ENCODE measurements at regions not wholly inside any gene's neighbourhood (a gene's known extent, or its start where the extent isn't known, plus 50 kb on each side); places are given as distances from the start of the nearest gene placed in this dataset.

- no peaks in the 10 kb centered on the region for H3K27me3 Mint-ChIP-seq (ENCODE audit: low read depth)
- peaks cover 8% of the 10 kb centered on the region for H3K4me1 Mint-ChIP-seq (ENCODE audit: low read depth)
- no peaks in the 10 kb centered on the region for H3K9me3 Mint-ChIP-seq
- H3K27ac Mint-ChIP-seq, result no peak overlapping the region
- no peak overlapping the region for H3K4me3 Mint-ChIP-seq
- H3K36me3 Mint-ChIP-seq (ENCODE audit: low read depth), result no peaks in the 10 kb centered on the region
These were observed 1017.9 kb downstream of the ADGRL2 start for GRCh38 chr1:82818586-82818985.

GRCh38 chr1:82813386-82813785 lies 1012.7 kb downstream of the ADGRL2 start:
- H3K4me1 Mint-ChIP-seq (ENCODE audit: low read depth), result no peaks in the 10 kb centered on the region
- no peaks in the 10 kb centered on the region for H3K27me3 Mint-ChIP-seq (ENCODE audit: low read depth)
- H3K36me3 Mint-ChIP-seq (ENCODE audit: low read depth), result no peaks in the 10 kb centered on the region
- no peak overlapping the region for H3K4me3 Mint-ChIP-seq
- H3K27ac Mint-ChIP-seq, result no peak overlapping the region
- no peaks in the 10 kb centered on the region for H3K9me3 Mint-ChIP-seq

- H3K27ac Mint-ChIP-seq, result no peak overlapping the region
- H3K4me1 Mint-ChIP-seq (ENCODE audit: low read depth), result no peaks in the 10 kb centered on the region
- H3K27me3 Mint-ChIP-seq (ENCODE audit: low read depth), result no peaks in the 10 kb centered on the region
- H3K4me3 Mint-ChIP-seq, result no peak overlapping the region
- no peaks in the 10 kb centered on the region for H3K36me3 Mint-ChIP-seq (ENCODE audit: low read depth)
- no peaks in the 10 kb centered on the region for H3K9me3 Mint-ChIP-seq
These were observed 1009.9 kb downstream of the ADGRL2 start for GRCh38 chr1:82810601-82811000.

GRCh38 chr1:82807563-82807962 lies 1006.8 kb downstream of the ADGRL2 start:
- H3K27me3 Mint-ChIP-seq (ENCODE audit: low read depth), result no peaks in the 10 kb centered on the region
- no peaks in the 10 kb centered on the region for H3K36me3 Mint-ChIP-seq (ENCODE audit: low read depth)
- H3K27ac Mint-ChIP-seq, result no peak overlapping the region
- H3K4me1 Mint-ChIP-seq (ENCODE audit: low read depth), result no peaks in the 10 kb centered on the region
- no peak overlapping the region for H3K4me3 Mint-ChIP-seq
- H3K9me3 Mint-ChIP-seq, result no peaks in the 10 kb centered on the region

GRCh38 chr1:82806133-82806532 lies 1005.4 kb downstream of the ADGRL2 start:
- no peaks in the 10 kb centered on the region for H3K36me3 Mint-ChIP-seq (ENCODE audit: low read depth)
- H3K4me3 Mint-ChIP-seq, result no peak overlapping the region
- no peak overlapping the region for H3K27ac Mint-ChIP-seq
- H3K9me3 Mint-ChIP-seq, result no peaks in the 10 kb centered on the region
- H3K27me3 Mint-ChIP-seq (ENCODE audit: low read depth), result no peaks in the 10 kb centered on the region
- no peaks in the 10 kb centered on the region for H3K4me1 Mint-ChIP-seq (ENCODE audit: low read depth)

- Mint-ChIP-seq H3K27ac (no peak overlapping the region), H3K27me3 (ENCODE audit: low read depth) (no peaks in the 10 kb centered on the region), H3K4me3 (no peak overlapping the region), H3K9me3 (no peaks in the 10 kb centered on the region), H3K4me1 (ENCODE audit: low read depth) (no peaks in the 10 kb centered on the region), H3K36me3 (ENCODE audit: low read depth) (no peaks in the 10 kb centered on the region)
These were observed 1000.4 kb downstream of the ADGRL2 start for GRCh38 chr1:82801176-82801575.

- no peaks in the 10 kb centered on the region for H3K4me1 Mint-ChIP-seq (ENCODE audit: low read depth)
- no peaks in the 10 kb centered on the region for H3K36me3 Mint-ChIP-seq (ENCODE audit: low read depth)
- H3K9me3 Mint-ChIP-seq, result no peaks in the 10 kb centered on the region
- no peak overlapping the region for H3K27ac Mint-ChIP-seq
- H3K27me3 Mint-ChIP-seq (ENCODE audit: low read depth), result no peaks in the 10 kb centered on the region
- H3K4me3 Mint-ChIP-seq, result no peak overlapping the region
These were observed 1000.0 kb downstream of the ADGRL2 start for GRCh38 chr1:82800721-82801120.

GRCh38 chr1:82799261-82799660 lies 998.5 kb downstream of the ADGRL2 start:
- no peak overlapping the region for H3K27ac Mint-ChIP-seq
- no peak overlapping the region for H3K4me3 Mint-ChIP-seq
- H3K9me3 Mint-ChIP-seq, result no peaks in the 10 kb centered on the region
- H3K36me3 Mint-ChIP-seq (ENCODE audit: low read depth), result no peaks in the 10 kb centered on the region
- H3K4me1 Mint-ChIP-seq (ENCODE audit: low read depth), result no peaks in the 10 kb centered on the region
- no peaks in the 10 kb centered on the region for H3K27me3 Mint-ChIP-seq (ENCODE audit: low read depth)

- Mint-ChIP-seq H3K36me3 (ENCODE audit: low read depth) (no peaks in the 10 kb centered on the region), H3K4me3 (no peak overlapping the region), H3K4me1 (ENCODE audit: low read depth) (no peaks in the 10 kb centered on the region)
These were observed 994.9 kb downstream of the ADGRL2 start for GRCh38 chr1:82795508-82796149.

GRCh38 chr1:82792151-82792550 lies 991.4 kb downstream of the ADGRL2 start:
- Mint-ChIP-seq H3K27me3 (ENCODE audit: low read depth) (no peaks in the 10 kb centered on the region), H3K27ac (no peak overlapping the region), H3K36me3 (ENCODE audit: low read depth) (no peaks in the 10 kb centered on the region), H3K4me1 (ENCODE audit: low read depth) (no peaks in the 10 kb centered on the region), H3K4me3 (no peak overlapping the region), H3K9me3 (peaks cover 24% of the 10 kb centered on the region)

More at GRCh38 chr1:82795508-82796149, 994.9 kb downstream of the ADGRL2 start:
- no peak overlapping the region for H3K27ac Mint-ChIP-seq
- no peaks in the 10 kb centered on the region for H3K27me3 Mint-ChIP-seq (ENCODE audit: low read depth)
- H3K9me3 Mint-ChIP-seq, result peaks cover 11% of the 10 kb centered on the region

- H3K9me3 Mint-ChIP-seq, result peaks cover 24% of the 10 kb centered on the region
- no peaks in the 10 kb centered on the region for H3K27me3 Mint-ChIP-seq (ENCODE audit: low read depth)
- no peak overlapping the region for H3K4me3 Mint-ChIP-seq
- H3K4me1 Mint-ChIP-seq (ENCODE audit: low read depth), result no peaks in the 10 kb centered on the region
- no peak overlapping the region for H3K27ac Mint-ChIP-seq
- H3K36me3 Mint-ChIP-seq (ENCODE audit: low read depth), result no peaks in the 10 kb centered on the region
These were observed 989.8 kb downstream of the ADGRL2 start for GRCh38 chr1:82790556-82790955.

GRCh38 chr1:82788660-82789059 lies 987.9 kb downstream of the ADGRL2 start:
- H3K4me1 Mint-ChIP-seq (ENCODE audit: low read depth), result no peaks in the 10 kb centered on the region
- no peaks in the 10 kb centered on the region for H3K36me3 Mint-ChIP-seq (ENCODE audit: low read depth)
- no peaks in the 10 kb centered on the region for H3K27me3 Mint-ChIP-seq (ENCODE audit: low read depth)
- no peak overlapping the region for H3K27ac Mint-ChIP-seq
- H3K4me3 Mint-ChIP-seq, result no peak overlapping the region
- H3K9me3 Mint-ChIP-seq, result peaks cover 24% of the 10 kb centered on the region

- Mint-ChIP-seq H3K27ac (no peak overlapping the region), H3K4me3 (no peak overlapping the region), H3K36me3 (ENCODE audit: low read depth) (no peaks in the 10 kb centered on the region), H3K27me3 (ENCODE audit: low read depth) (no peaks in the 10 kb centered on the region), H3K9me3 (peaks cover 24% of the 10 kb centered on the region), H3K4me1 (ENCODE audit: low read depth) (no peaks in the 10 kb centered on the region)
These were observed 987.3 kb downstream of the ADGRL2 start for GRCh38 chr1:82788038-82788437.

- no peak overlapping the region for H3K4me3 Mint-ChIP-seq
- no peaks in the 10 kb centered on the region for H3K4me1 Mint-ChIP-seq (ENCODE audit: low read depth)
- no peak overlapping the region for H3K27ac Mint-ChIP-seq
- no peaks in the 10 kb centered on the region for H3K27me3 Mint-ChIP-seq (ENCODE audit: low read depth)
- no peaks in the 10 kb centered on the region for H3K36me3 Mint-ChIP-seq (ENCODE audit: low read depth)
- peaks cover 22% of the 10 kb centered on the region for H3K9me3 Mint-ChIP-seq
These were observed 986.1 kb downstream of the ADGRL2 start for GRCh38 chr1:82786883-82787282.

GRCh38 chr1:82785268-82785790 lies 984.6 kb downstream of the ADGRL2 start:
- H3K4me1 Mint-ChIP-seq (ENCODE audit: low read depth), result no peaks in the 10 kb centered on the region
- H3K36me3 Mint-ChIP-seq (ENCODE audit: low read depth), result no peaks in the 10 kb centered on the region
- H3K9me3 Mint-ChIP-seq, result peaks cover 9% of the 10 kb centered on the region
- no peaks in the 10 kb centered on the region for H3K27me3 Mint-ChIP-seq (ENCODE audit: low read depth)
- H3K27ac Mint-ChIP-seq, result no peak overlapping the region
- H3K4me3 Mint-ChIP-seq, result no peak overlapping the region

- Mint-ChIP-seq H3K4me3 (no peak overlapping the region), H3K27ac (no peak overlapping the region), H3K4me1 (ENCODE audit: low read depth) (no peaks in the 10 kb centered on the region), H3K36me3 (ENCODE audit: low read depth) (no peaks in the 10 kb centered on the region), H3K9me3 (no peaks in the 10 kb centered on the region), H3K27me3 (ENCODE audit: low read depth) (no peaks in the 10 kb centered on the region)
These were observed 982.3 kb downstream of the ADGRL2 start for GRCh38 chr1:82783044-82783443.

All from T-helper 1 cell treated with Interleukin-12 subunit alpha and Interleukin-12 subunit beta and Interleukin-4 antibody, amounts not matched to agents 30 μg/mL and 1 μg/mL, for 36 hours (primary cell).